ENCODE measurements at regions not wholly inside any gene's neighbourhood (a gene's known extent, or its start where the extent isn't known, plus 50 kb on each side); places are given as distances from the start of the nearest gene placed in this dataset.

DNA sequence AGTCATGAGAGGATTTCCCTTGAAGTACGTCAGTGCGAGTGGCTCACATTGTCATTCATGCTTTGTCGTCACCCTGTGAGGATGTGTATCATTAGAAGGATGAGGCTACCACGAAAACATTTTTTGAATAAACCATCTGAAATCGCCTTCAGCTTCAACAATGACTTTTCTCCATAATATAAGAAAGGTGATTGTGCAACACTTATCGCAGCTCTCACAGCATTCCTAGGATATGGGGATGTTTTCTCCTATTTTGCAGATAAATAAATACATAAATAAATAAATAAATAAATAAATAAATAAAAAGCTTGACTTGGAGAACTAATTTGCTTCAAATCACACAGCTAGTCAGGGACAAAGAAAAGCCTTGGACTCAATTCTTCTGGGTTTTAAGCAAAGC, 326.5 kb downstream of the FOXA2 start:
- DNase-seq = no peak

GRCh38 chr20:22248051-22248667, 336.2 kb downstream of the FOXA2 start:
- peak in 3 of 56 donors; percentile 3 to 23 (median 3) for DNase-seq

GRCh38 chr20:22245139-22245538, 339.2 kb downstream of the FOXA2 start:
- no peak for DNase-seq

GRCh38 chr20:22243067-22243466, 341.3 kb downstream of the FOXA2 start:
- DNase-seq = no peak

DNA sequence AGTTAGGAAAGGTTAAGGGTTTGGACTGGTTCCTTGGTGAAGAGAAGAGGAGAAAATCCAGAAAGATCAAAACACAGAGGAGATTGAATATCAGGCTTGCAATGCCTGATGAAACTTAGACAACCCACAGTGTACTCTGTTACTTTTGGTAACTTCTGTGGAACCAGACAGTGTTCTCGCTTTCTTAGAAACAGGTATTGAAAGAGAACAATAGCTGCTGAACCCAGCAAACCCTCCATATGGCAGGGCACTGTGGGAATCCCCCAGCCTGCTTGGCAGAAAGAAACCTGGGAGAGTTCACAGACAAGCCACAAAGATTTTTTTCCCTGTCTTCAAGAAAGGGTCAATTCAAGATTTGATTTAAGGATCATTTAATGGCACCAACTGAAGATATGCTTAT, 342.8 kb downstream of the FOXA2 start:
- no peak for DNase-seq

DNA sequence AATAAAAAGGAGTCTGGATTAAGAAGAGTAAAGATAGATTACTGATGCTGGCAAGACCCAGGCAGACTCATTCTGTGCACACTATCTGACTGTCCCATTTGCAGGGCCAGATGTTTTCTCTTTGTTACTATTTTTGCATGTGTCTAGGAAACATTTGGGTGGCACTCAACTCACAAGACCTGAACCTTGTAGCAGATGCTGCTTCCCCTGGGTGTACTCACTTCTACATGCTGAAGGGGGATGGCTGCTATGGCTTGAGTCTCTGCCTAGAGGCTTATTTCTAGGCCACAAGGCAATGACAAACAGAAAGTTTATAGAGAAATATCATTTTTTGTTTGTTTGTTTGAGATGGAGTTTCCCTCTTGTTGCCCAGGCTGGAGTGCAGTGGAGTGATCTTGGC, 351.4 kb downstream of the FOXA2 start:
- no peak for DNase-seq

DNA sequence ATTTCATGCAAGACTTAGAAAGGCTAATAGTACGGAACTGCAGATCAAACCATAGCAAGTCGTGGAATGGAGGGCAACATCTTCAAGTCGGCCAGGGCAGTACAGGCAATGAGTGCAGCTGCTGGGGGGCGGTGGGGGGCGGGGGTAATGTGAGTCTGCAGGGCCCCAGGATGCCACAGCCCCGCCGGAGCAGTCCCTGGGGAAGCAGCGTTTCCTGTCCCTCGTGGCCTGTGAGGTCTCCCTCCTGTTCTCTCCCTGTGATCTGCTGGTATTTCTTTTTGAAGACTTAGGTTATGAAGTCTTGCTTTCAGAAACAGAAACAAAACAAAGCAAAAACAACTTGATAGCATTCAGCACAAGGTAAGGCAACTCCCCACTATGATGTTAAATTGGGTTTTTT, 351.9 kb downstream of the FOXA2 start:
- no peak for DNase-seq

DNA sequence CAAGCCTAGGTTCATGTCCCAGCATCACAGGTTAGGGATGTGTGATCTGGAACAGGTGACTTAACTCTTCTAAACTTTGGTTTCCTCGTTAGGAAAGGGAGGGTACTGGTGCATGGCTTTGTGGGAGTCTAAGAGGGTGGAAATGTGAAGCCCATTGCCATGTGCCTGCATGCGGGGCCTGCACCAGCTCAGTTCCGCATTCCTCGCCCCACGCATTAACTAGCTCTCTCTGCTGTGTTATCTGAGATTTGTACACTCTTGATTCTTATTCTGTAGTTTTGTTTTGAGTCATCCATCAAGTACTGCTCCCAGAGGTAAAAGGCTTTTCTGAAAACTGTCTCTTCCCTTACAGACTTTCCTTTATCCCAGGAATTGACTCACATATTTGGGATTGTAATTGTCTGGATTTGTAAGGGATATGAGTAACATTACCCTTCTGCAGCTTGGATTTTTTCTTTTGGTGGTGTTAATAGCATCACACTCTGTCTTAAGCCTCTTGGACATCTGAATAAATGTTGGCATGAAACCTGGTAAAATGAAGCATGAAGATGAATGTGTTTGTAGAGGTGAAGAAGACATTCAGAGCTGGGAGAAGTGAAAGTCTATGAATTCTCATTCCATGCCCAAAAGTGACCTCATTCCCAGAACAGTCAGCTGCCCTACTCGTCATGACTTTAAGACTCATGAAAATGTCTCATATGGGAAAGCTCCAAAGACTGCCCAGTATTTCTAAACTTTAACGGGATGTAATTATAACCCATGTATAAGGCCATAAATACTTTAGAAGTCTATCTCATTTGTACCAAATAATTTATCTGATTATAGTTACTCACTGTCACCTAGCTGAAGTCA, 357.3 kb downstream of the FOXA2 start:
- DNase-seq = no peak

- no peak for DNase-seq
Measured at GRCh38 chr20:22223236-22223635, 361.1 kb downstream of the FOXA2 start.

GRCh38 chr20:22217712-22218352, 366.5 kb downstream of the FOXA2 start:
- DNase-seq = peak in 2 of 56 donors; percentile 7 to 8

- no peak for DNase-seq
Measured at GRCh38 chr20:22216984-22217383, 367.4 kb downstream of the FOXA2 start.

GRCh38 chr20:22214296-22214695, 370.1 kb downstream of the FOXA2 start:
- no peak for DNase-seq

GRCh38 chr20:22213271-22213670, 371.1 kb downstream of the FOXA2 start:
- DNase-seq = no peak

DNA sequence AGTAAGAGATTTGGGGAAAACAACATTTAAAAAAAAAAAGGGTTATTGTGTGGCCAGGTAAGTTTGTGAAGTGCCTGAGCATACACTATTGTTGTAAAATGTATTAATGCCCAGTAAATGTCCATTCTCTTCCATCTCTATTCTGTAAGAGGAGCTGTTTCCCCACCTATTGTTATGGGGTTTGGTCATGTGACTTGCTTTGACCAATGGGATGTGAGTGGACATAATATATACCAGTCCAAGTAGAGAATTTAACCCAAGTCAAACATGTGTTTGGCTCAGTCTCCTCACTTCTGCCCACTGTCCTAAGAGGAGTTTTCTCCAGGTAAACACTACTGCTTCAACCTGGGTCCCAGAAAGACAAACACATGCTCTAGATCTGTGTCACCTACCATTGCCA, 377.1 kb downstream of the FOXA2 start:
- no peak for DNase-seq

- no peak for DNase-seq
Measured at GRCh38 chr20:22204801-22205200, 379.6 kb downstream of the FOXA2 start.

- DNase-seq = no peak
Measured at GRCh38 chr20:22182148-22182547, 402.2 kb downstream of the FOXA2 start.

GRCh38 chr20:22180244-22180643, 404.1 kb downstream of the FOXA2 start:
- DNase-seq = no peak

- DNase-seq = no peak
Measured at GRCh38 chr20:22160101-22160652, 424.2 kb downstream of the FOXA2 start.

DNA sequence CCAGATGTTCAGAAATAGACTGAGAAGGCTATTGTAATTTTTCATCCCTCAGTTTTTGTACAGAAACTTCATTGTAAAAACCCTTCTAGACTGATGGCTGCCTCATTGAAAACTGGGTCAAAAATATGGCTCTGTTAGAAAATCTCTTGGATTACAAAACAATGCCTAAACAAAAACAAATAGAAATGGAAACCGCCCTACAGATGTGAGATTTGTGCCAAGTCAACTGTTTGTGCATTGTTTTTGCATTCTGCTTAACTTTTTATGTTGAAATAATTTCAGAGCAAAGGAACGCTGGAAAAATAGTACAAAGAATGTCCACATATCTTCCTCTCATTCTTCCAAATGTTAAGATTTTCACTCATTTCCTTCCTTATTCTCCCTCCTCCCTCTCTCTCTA, 425.1 kb downstream of the FOXA2 start:
- no peak for DNase-seq

DNA sequence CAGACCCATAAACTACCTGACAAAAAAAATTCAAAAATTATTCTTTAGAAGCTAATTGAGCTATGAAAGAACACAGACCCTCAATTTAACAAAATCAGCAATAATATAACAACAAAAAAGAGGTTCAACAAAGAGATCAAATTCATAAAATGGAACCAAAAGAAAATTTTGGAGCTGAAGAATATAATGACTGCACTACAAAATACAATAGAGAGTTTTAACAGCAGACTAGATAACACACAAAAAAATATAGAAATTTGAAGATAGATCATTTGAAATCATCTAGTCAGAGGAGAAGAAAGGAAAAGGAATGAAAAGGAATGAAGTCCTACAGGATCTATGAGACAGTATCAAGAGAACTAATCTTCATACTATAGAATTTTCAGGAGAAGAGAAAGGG, 422.1 kb downstream of the PAX1 start:
- no peak for DNase-seq

DNA sequence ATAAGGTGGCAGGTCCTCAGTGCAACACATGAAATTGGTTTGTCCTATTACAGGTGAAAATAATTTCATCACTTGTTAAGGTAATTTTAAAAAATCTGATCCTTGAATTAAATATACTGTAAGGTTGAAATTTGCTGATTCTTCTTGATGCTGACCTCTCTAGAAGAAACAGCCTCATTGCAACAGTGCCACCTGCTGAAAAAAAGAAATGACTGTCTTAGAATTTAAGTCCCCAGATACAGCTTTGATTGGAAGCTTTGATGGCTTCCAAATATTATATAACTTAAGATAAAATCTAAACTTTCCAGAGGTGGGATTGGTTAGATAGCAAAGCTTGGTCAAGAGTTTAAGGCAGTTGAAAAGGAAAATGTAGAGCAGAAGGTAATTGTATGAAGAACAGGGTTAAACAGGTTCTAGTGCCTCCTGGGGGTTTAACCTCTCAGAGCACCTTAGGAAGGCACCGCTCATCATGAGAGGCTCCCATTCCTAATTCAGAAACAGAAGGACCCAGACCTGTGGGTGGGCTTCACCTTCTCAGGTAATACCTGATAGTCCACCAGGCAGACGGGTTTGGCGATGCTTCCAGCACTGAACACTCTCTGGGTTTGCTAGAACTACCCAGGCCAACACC, 401.0 kb downstream of the PAX1 start:
- DNase-seq = peak in 1 of 56 donors; percentile 1

DNA sequence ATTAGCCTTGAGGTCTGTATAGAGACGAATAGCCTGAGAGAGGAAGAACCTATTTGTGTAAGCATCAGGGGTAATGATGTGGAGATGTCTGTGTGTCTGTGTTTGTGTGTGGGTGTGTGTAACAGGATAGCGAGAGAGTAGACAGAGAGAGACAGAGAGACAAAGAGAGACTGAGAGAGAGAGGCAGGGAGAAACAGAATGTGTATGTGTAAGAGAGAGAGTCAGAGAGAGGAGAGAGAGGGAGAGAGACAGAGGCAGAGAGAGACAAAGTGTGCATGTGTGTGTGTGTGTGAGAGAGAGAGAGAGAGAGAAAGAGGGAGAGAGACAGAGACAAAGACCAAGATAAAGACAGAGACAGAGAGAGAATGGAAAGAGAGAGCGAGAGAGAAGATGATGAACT, 396.1 kb downstream of the PAX1 start:
- DNase-seq = no peak

Measured in amygdala (tissue), 56 donors.